Amniotic epithelial cell (primary cell): ENCODE measurements at regions not wholly inside any gene's neighbourhood (a gene's known extent, or its start where the extent isn't known, plus 50 kb on each side); places are given as distances from the start of the nearest gene placed in this dataset.

ENCODE experiments used
- DNase-seq: peaks from one replicate; pipeline ENCODE4 v3.0.0-alpha.2; 2010; ENCODE audit warnings: low read depth

GRCh38 chr12:114903083-114903691, 219.2 kb upstream of the TBX3 start:
- DNase-seq = peak; percentile 61

- DNase-seq = no peak
Observed at GRCh38 chr12:114902665-114903064, 218.7 kb upstream of the TBX3 start.

- no peak for DNase-seq
Observed at GRCh38 chr12:114901316-114901715, 217.3 kb upstream of the TBX3 start.

GRCh38 chr12:114898159-114898558, 214.2 kb upstream of the TBX3 start:
- DNase-seq = no peak

- DNase-seq = no peak
Observed at GRCh38 chr12:114895827-114896226, 211.9 kb upstream of the TBX3 start.

GRCh38 chr12:114895081-114895480, 211.1 kb upstream of the TBX3 start:
- no peak for DNase-seq

GRCh38 chr12:114894076-114894475, 210.1 kb upstream of the TBX3 start:
- no peak for DNase-seq

- no peak for DNase-seq
Observed at GRCh38 chr12:114888928-114889584, 205.1 kb upstream of the TBX3 start.

GRCh38 chr12:114888448-114888847, 204.5 kb upstream of the TBX3 start:
- peak; percentile 37 for DNase-seq

- no peak for DNase-seq
Observed at GRCh38 chr12:114885501-114885900, 201.5 kb upstream of the TBX3 start.

GRCh38 chr12:114884575-114884974, 200.6 kb upstream of the TBX3 start:
- DNase-seq = no peak

GRCh38 chr12:114882083-114882482, 198.1 kb upstream of the TBX3 start:
- no peak for DNase-seq

GRCh38 chr12:114879354-114879753, 195.4 kb upstream of the TBX3 start:
- DNase-seq = no peak

GRCh38 chr12:114878781-114879180, 194.8 kb upstream of the TBX3 start:
- no peak for DNase-seq

GRCh38 chr12:114876968-114877680, 193.1 kb upstream of the TBX3 start:
- no peak for DNase-seq

GRCh38 chr12:114875313-114875712, 191.3 kb upstream of the TBX3 start:
- DNase-seq = no peak

- no peak for DNase-seq
Observed at GRCh38 chr12:114873656-114874055, 189.7 kb upstream of the TBX3 start.

- DNase-seq = no peak
Observed at GRCh38 chr12:114868995-114869834, 185.2 kb upstream of the TBX3 start.

- DNase-seq = no peak
Observed at GRCh38 chr12:114866331-114866730, 182.4 kb upstream of the TBX3 start.

- no peak for DNase-seq
Observed at GRCh38 chr12:114864837-114865551, 181.0 kb upstream of the TBX3 start.

- DNase-seq = no peak
Observed at GRCh38 chr12:114863911-114864310, 179.9 kb upstream of the TBX3 start.

GRCh38 chr12:114860969-114861368, 177.0 kb upstream of the TBX3 start:
- DNase-seq = no peak
